Stimulated activated CD4-positive, alpha-beta T cell treated with anti-CD3 and anti-CD28 coated beads, Interleukin-1b, Interleukin-23, amount 100 ng/mL, for 24 hours (primary cell): ENCODE measurements at regions not wholly inside any gene's neighbourhood (a gene's known extent, or its start where the extent isn't known, plus 50 kb on each side); places are given as distances from the start of the nearest gene placed in this dataset.
"Not testable (repeated sequence)": the region's sequence is repeated elsewhere in the genome, so short reads cannot be mapped to it uniquely, and the experiment has no call there.

Source experiments
- DNase-seq, 4 experiments: peaks; one replicate each; pipeline ENCODE4 v3.0.0-alpha.2; 2020; ENCODE audit warnings: low read depth in 4 of 4, low spot score in 1 of 4

DNA sequence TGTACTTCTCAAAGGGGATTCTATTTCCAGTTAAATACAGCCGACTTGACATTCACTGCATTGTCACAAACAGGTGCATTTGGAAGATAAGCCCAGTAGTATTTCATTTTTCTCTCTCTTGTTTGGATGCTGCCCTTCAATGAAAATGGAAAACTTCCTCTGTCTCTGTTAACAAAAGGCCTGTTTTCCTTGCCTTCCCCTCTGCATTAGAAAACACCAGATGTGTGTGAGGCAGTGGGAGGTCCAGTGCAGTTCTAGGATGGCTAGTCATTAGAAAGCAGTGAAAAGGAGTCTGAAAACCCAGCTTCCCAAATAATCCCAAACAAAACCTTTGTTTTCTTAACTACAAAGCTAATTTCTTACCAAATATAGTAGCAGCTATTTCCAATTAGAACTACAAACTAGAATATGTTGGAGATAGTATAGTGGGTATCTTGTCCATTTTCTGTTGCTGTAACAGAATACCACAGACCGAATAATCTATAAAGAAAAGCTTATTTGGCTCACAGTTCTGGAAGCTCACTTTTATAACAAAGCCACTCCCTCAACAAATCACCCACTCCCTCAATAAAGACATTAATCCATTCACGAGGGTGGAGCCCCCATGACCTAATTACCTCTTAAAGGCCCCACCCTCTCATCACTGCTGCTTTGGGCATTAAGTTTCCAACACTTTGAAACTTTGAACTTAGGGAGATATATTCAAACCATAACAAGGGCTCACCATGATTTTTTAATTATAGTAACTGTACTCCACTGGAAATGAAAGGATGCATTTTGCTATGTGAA lies 452.1 kb upstream of the RPS6KA3 start:
- DNase-seq, result no peak

DNA sequence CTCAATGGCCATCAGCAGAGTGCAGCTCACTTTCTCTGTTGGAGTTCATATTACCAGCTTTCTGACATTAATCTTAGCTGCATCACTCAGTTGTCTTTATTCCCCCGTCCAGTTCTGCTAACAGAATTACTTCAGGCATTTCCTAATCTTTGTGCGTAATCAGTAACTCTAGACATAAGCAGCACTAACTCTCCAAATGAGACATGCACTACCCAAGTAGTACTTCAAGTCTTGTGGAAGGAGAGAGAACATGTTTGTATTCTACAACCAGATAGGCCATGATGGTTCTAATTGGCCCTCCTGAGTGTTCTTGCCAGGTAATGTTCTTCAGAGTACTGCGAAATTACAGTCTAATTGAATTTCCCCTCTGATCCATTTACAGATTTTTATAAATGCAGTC lies 448.5 kb upstream of the RPS6KA3 start:
- DNase-seq, result no peak

DNA sequence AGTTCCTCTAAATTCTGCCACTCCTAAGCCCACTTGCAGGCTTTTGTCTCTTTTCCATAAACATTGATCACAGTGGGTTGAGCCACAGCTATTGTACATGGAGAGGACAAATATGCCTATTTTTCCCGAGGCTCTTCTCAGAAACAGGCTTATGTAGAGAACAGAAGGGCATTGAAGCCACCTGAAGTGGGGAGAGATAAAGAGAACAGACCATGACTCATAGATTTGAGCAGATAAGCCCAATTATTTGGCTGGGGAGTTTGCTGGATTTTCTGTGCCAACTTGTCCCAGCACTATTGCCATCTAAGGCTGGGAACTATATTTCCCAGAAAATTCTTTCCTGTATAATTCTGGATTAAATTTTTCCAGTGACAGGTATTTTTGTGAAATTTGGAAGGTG lies 446.1 kb upstream of the RPS6KA3 start:
- DNase-seq, result no peak

DNA sequence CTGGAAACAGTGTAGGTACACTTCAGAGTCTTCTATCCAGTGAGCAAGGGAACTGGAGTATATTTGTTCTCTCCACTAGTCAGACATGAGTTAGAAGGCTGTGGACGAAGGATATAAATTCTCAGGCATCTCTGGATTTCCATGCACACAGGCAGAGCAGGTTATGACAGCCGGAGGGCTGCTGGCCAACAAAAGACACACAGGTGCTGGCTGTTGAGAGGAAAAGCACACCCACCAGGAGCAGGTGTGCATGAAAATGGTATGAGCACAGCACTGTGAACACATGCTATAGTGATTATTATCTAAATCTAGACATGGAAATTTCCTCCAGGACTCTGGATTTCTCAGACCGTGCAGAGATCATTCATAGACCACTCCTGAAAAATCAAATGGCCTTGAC lies 444.7 kb upstream of the RPS6KA3 start:
- no peak for DNase-seq

DNA sequence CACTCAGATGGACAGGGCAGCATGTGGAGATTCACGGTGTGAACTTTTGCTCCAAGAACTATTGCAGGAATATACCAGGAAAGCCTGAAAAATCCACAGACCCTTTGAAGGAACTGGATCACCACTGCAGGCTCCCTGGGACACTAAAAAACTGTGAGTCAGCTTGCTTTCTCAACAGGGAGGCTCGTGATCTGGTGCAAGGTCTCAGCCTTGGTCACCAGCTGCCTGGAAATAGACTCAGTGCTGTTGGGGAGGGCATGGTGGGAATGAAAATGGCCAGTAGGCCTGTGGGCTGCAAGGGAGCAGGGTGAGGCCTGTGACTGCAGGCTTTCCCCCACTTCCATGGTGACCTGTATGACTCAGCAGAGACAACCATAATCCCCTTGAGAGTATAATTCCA lies 426.4 kb upstream of the RPS6KA3 start:
- DNase-seq, result no peak

DNA sequence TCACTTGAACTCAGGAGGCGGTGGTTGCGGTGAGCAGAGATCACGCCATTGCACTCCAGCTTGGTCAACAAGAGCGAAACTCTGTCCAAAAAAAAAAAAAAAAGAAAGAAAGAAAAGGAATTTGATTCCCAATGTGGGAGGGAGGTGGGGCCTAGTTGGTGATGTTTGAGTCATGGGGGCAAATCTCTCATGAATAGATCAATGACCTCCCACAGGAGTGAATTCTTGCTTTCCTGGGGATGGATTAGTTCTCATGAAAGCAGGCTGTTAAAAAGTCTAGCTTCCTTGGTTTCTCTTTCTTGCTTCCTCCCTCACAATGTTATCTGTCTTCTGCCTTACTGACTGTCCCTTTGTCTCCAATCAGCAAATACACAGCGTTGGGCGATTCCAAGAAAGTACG lies 419.5 kb upstream of the RPS6KA3 start:
- DNase-seq, result no peak

DNA sequence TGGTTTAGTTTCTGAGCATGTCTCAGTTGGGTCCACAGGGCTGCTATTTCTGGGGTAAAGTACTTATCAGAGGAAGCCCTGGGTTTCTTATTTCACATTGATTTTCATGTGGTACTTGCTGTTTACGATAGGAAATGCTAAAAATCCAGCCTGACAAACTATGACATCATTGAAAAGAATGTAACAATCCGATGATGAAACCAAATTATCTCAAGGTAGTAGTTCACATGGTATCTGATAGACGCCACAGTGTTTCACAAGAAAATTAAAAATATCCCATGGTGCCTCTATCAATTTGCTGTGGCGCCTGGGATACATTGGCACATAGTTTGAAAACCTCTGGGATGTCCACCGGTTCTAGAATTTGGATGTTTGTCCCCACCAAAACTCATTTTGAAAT lies 418.9 kb upstream of the RPS6KA3 start:
- DNase-seq, result no peak

DNA sequence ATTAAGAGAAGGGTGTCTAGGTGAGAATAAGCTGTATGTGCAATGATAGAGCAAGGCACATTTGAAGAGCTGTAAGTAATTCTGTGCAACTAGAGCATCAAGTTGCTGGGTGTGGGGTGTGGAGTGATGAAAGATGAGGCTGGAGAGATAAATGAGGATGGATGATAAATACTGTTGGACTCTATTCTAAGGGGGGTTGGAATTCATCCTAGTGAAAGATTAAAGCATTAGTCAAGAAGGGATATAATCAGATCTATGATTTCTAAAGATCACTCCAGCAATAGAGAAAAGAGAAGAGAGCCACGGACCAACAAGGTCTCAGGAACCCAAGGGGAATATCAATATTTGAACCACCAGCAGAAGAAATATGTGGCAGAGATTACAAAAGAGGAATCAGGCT lies 415.0 kb upstream of the RPS6KA3 start:
- no peak for DNase-seq

DNA sequence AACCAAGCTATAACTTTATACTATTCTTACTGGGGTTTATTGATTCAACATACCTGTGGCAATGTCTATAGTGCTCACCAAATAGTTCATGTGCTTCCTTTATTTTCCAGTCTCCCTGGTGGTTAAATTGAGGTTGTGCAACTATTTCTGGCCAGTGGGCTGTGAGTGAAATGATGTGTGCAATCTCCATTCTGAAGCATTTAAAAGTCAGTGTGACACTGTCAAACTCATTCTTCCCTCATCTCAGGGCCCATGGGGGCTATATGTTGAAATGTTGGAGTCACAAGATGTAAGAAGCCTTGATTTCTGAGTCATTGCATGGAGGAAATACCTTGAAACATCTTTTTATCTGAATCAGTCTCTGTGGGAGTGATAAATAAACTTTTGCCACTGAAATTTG lies 414.3 kb upstream of the RPS6KA3 start:
- DNase-seq, result no peak

DNA sequence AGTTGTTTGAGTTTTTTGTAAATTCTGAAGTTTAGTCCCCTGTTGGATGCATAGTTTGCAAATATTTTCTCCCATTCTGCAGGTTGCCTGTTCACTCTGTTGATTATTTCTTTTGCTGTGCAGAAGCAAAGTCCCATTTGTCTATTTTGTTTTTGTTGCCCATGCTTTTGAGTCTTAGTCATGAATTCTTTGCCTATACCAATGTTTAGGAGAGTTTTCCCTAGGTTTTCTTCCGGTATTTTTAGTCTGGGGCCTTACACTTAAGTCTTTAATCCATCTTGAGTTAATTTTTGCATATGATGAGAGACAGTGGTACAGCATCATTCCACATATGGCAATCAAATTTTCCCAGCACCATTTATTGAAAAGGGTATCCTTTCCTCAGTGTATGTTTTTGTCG lies 405.8 kb upstream of the RPS6KA3 start:
- DNase-seq, result no peak

DNA sequence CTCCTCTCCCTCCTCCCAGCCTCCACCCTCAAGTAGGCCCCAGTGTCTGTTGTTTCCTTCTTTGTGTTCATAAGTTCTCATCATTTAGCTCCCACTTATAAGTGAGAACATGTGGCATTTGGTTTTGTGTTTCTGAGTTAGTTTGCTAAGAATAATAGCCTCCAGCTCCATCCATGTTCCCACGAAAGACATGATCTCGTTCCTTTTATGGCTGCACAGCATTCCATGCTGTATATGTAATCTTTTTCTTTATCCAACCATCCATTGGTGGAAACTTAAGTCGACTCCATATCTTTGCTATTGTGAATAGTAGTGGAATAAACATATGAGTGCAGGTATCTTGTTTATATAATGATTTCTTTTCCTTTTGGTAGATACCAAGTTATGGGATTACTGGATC lies 405.0 kb upstream of the RPS6KA3 start:
- not testable (repeated sequence) for DNase-seq

DNA sequence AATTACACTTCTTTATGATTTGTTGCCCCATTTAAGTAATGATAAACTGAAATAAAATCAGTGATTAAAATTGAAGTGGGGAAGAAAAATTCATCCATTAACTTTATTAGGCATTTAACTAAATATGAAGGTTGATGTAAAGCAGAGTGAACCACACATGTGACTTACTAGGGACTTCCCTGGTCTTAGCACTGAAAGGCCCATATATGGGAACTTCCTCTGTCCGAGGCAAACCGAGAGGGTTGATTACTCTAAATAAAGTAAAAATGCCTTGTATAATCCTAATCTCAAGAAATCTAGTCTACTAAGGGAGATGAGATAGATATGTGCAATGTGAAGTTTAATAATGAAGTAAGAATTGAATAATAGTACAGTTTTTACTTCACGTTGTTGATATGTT lies 403.9 kb upstream of the RPS6KA3 start:
- no peak for DNase-seq

DNA sequence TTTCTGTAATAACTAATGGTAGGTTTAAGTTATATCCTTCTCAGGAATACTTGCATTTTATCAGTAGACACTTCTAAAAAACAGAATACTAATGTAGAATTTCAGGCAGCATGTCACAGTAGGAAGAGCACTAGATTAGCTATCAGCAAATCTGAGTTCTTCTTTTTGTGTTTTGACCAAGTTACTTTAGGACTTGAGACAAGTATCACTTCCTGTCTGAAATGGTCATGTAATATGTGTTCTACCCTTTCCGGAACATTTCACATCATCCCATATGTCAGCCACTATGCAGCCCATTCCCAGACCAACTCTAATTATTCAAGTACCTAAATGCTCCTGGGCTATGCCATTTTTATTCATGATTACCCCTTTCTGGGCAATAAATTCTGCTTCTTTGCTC lies 401.8 kb upstream of the RPS6KA3 start:
- DNase-seq, result no peak

DNA sequence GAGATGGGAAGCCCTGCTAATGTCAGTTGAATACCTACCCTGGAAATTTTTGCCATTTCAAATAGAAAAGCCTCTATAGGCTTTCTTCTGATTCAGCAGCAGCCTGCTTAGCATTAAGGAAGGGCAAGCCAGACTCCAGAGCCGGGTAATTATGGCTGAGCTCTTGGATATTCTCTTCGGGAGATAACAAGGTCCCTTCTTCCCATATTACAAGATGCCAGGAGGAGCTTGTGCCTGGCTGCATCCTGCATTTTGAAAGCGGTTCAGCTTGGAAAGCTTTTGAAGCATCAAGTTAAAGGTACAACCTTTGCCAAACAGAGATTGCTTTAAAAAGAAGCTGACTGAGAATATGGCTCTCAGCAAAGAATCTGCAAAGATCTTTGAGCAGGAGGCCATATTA lies 399.6 kb upstream of the RPS6KA3 start:
- DNase-seq, result no peak

DNA sequence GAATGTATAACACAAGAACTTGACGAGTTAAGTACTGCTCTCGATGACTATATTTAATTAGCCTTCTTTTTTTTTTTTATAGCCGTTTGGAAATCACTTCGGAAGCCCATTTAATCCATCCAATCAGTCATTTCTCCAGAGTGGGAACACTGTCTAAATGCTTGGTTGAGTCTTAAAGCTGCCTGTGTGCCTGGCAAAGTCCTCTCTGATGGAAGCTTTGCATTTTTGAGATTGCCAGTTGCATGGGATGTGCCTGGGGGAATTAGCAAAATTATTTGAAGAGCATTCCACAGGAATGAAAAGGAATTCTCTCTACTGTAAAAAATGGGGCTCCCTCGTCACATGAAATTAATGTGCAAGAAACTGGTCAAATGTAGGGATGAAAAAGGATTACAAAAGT lies 398.8 kb upstream of the RPS6KA3 start:
- no peak for DNase-seq

DNA sequence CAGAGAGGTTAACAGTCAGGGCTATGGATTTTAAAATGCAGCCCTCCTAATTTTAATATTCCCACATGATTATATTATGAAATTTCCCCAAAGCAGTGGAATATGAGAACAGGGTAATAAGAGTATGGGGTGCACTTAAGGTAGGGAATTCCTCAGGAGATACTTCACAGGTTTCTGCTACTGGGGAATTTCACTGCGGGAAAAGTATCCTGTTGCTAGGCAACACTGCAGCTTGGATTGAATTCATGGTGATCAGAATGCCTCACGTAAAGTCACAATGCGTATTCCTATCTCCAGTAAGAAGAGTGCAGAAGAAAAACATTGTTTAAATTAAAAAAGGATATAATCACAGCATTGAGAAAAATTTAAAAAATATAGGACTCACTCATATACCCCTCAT lies 398.1 kb upstream of the RPS6KA3 start:
- no peak for DNase-seq

DNA sequence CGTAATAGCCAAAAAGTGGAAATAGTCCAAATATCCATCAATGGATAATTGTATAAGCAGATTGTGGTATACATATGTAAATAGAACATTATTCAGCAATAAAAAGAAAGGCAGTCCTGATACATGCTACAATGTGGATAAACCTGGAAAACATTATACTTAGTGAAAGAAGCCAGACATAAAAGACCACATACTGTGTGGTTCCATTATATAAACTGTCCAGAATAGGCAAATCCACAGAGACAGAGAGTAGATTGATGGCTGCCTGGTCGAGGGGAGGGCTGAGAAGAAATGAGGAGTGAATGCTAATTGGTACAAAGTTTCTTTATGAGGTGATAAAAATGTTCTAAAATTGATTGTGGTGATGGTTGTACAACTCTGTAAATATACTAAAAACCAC lies 397.4 kb upstream of the RPS6KA3 start:
- no peak for DNase-seq

DNA sequence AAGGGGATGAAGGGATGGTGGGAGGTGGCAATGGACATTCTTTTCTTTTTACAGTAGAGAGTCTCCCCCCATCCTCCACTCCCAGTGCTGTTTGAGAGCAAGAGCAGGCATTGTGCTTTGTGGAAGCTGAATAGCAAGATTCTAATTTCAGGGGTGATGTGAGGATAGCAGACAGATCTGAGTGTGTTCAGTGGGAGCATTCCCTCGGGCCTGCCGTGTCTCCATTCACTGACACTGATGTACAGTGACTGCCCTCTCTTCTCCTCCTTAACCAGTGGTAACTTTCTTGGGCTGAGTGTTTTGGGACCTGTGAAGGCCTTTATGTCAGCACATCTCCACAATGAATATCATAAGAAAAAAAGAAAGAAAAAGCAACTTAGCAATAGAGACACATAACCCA lies 396.6 kb upstream of the RPS6KA3 start:
- no peak for DNase-seq

DNA sequence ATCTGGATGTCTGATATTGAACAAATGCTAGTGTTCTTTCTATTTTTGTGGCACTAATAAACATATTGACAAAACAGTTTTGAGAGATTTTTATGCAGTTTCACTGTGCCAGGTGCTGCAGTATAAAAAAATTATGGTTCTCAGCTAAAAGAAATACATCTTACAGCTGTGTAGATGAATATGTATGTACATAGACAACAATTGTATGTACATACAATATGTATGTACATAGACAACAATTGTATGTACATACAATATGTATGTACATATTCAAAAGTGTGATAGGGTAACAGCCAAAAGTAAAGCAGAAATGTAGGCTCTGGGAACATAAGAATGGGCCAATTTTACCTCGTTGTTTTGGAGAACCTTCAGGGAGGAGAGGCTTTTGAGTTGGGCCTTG lies 390.0 kb upstream of the RPS6KA3 start:
- no peak for DNase-seq

DNA sequence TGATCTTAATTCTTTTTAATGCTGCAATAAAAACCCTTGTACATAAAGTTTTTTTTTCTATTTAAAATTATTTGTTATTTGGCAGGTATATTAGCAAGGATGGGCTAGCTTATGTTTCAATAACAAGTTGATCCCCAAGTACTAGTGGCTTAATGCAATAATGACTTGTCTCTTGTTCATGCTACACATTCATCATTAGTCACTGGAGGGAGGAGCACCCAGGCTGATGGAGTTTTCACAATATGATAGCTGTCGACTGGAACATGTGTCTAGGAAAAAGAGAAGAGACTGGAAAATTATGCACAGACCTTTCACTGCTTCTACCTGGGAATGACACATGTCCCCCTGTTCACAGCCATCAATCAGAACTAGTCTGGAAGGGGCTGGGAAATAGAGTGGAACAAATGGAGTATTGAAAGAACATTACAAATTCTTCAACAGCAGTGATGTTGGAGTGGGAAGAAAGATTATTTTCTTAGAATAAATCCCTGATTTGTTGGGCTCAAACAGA lies 387.9 kb upstream of the RPS6KA3 start:
- no peak for DNase-seq

DNA sequence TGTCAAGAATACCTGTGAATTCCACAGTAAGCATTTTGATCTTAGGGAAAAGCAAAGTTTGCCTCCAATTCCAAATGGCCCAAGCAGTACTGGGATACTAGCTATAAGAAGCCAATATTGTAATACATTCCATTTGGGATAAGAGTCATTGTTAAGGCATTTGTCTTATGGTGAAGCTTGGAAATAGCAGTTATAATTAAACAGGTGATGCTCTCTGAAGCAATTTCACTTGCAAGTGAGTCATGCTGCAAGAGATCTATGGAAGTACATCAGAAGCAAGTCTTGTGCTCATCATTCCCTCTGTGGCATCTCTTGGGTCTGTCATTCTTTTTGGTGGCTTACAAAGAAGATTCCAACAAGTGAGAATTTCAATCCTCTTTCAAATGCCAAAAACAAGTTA lies 386.4 kb upstream of the RPS6KA3 start:
- no peak for DNase-seq

DNA sequence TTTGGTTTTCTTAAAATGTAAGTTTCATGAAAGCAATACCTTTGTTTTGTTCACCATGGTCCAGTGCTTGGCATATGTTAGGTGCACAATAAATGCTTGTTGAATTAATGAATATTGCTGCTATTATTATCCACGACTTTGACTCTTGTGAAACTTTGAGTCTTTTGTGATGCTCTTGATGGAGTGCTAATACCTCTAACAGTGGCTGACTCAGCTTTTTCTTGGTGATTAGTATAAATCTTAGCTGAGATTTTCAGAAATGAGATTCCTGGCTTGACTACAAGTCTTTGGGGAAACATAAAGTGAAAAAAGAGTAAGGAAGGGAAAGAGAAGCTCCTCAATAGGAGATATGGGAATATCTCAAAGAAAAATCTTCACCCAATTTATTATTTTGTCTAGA lies 375.2 kb upstream of the RPS6KA3 start:
- DNase-seq, result no peak

DNA sequence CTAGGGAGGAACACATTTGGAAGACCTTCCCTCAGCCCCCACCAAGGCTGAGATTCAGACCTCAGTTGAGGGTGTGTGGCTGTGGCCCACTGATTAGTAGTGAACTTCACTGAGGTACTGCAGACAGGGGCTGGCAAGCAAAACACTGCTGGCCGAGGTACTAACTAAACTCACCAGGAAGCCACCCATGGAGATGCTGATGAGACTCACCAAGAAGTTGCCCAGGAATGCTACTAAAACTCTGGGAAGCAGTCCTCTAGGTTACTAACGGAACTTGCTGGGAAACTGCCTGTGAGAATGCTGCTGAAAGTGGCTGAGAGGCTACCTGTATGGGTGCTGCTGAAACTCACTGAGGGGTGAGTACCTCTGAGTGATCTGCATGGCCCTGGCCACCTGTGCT lies 372.4 kb upstream of the RPS6KA3 start:
- DNase-seq, result no peak
